ENCODE measurements at regions not wholly inside any gene's neighbourhood (a gene's known extent, or its start where the extent isn't known, plus 50 kb on each side); places are given as distances from the start of the nearest gene placed in this dataset.

DNA sequence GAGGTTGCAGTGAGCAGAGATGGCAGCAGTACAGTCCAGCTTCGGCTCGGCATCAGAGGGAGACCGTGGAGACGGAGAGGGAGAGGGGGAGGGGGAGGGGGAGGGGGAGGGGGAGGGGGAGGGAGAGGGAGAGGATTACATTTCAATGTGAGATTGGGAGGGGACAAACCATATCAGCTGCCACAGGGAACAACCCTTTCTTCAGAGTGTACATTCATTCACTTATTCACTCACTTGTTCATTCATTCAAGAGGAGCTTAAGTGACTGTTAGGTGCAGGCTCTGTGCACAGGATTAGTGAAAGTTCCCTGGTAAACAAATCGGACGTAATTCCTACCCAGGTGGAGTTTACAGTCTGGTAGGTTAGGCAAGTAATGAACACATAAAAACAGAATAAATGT, 65.6 kb upstream of the MEDAG start:
- H3K79me1 ChIP-seq (ENCODE audit: low read depth, low read length) = no peaks in the 10 kb centered on the region; the same call in 1 of the 2 replicates
- H3K36me3 ChIP-seq (ENCODE audit: control insufficient read depth in 2 of 4, insufficient read depth in 4 of 4, low read length in 3 of 4) = peaks cover 0 to 5% (median 0%) of the 10 kb centered on the region in 4 experiments; a peak in 1 of 8 replicates
- no peak overlapping the region for H4K8ac ChIP-seq (ENCODE audit: extremely low read depth, insufficient read depth, low read length)
- H2BK15ac ChIP-seq (ENCODE audit: low read length) = no peak overlapping the region
- no peak overlapping the region for H4K5ac ChIP-seq (ENCODE audit: insufficient read length, low read depth, low read length)
- peaks cover 0 to 23% of the 10 kb centered on the region in 2 experiments for H4K20me1 ChIP-seq (replicated peaks in 1 of 2; ENCODE audit: control insufficient read depth in 1 of 2, insufficient read depth in 2 of 2, low read length in 2 of 2)
- H3K4me3 ChIP-seq (ENCODE audit: extremely low read depth in 1 of 4, insufficient read depth in 2 of 4, low read depth in 3 of 4, low read length in 4 of 4) = no peak overlapping the region
- no peaks in the 10 kb centered on the region for H3K79me2 ChIP-seq (ENCODE audit: control insufficient read depth in 1 of 2, insufficient read depth in 2 of 2, low read length in 2 of 2)
- no peak overlapping the region for H3K23ac ChIP-seq (ENCODE audit: insufficient read length)
- no peak overlapping the region for H3K56ac ChIP-seq (replicated peaks; ENCODE audit: insufficient read length, low read depth, low read length)
- no peak overlapping the region for H3K9ac ChIP-seq (replicated peaks in 1 of 4; ENCODE audit: extremely low read depth in 1 of 4, low read depth in 3 of 4, low read length in 3 of 4)
- H4K91ac ChIP-seq (replicated peaks; ENCODE audit: insufficient read length, low read length) = no peak overlapping the region
- no peak for FAIRE-seq
- no peak overlapping the region for H3K18ac ChIP-seq (ENCODE audit: extremely low read depth, low read length)
- H2BK12ac ChIP-seq (ENCODE audit: low read depth, low read length) = no peak overlapping the region
- no peak overlapping the region for H3K4me2 ChIP-seq (ENCODE audit: insufficient read depth in 1 of 2, low read depth in 2 of 2, low read length in 2 of 2)
- no peak overlapping the region for H2BK20ac ChIP-seq (ENCODE audit: low read length)
- peaks cover 28% of the 10 kb centered on the region; the same call in 1 of the 2 replicates for H3K23me2 ChIP-seq (ENCODE audit: low read depth, low read length)
- no peak overlapping the region for H2BK120ac ChIP-seq (replicated peaks; ENCODE audit: low read depth, low read length)
- ChIA-PET POLR2A (ENCODE audit: partially characterized antibody) (no interaction called here), CTCF (ENCODE audit: partially characterized antibody) (no interaction called here)
- 100% methylated on average over 2 of the region's 6 CpGs; no CpG with 5 or more reads in 1 of the 2 experiments for WGBS, 2 experiments (ENCODE audit: extremely low coverage in 1 of 2, insufficient coverage in 1 of 2, insufficient read length in 1 of 2, insufficient replicate concordance in 2 of 2, low coverage in 1 of 2, low lambda C conversion rate in 2 of 2, missing lambda C conversion rate in 1 of 2)
- no peak overlapping the region for H2BK5ac ChIP-seq (ENCODE audit: low read depth, low read length)
- peaks cover 0 to 3% (median 0%) of the 10 kb centered on the region in 4 experiments; a peak in 1 of 7 replicates for H3K27me3 ChIP-seq (replicated peaks in 1 of 4; ENCODE audit: control insufficient read depth in 3 of 4, extremely low read depth in 1 of 4, insufficient read depth in 3 of 4, low read length in 3 of 4)
- no peak for DNase-seq (ENCODE audit: low read depth in 1 of 2, low spot score in 2 of 2)
- H2AFZ ChIP-seq (ENCODE audit: low read length) = no peak overlapping the region
- peaks cover 0 to 13% of the 10 kb centered on the region in 2 experiments; a peak in 1 of 4 replicates for H3K9me3 ChIP-seq (ENCODE audit: insufficient read depth in 2 of 2, low read depth in 1 of 2, low read length in 1 of 2)
- peaks cover 0 to 2% (median 0%) of the 10 kb centered on the region in 4 experiments; a peak in 1 of 7 replicates for H3K4me1 ChIP-seq (replicated peaks in 1 of 4; ENCODE audit: control insufficient read depth in 3 of 4, insufficient read depth in 4 of 4, low read length in 3 of 4)
- H3K4ac ChIP-seq (replicated peaks; ENCODE audit: insufficient read length, low read depth, low read length) = no peak overlapping the region
- H3K14ac ChIP-seq (ENCODE audit: insufficient read length) = no peak overlapping the region
- no peak overlapping the region for H3K27ac ChIP-seq (ENCODE audit: low read depth, low read length)
- no peak overlapping the region for H2AK5ac ChIP-seq (ENCODE audit: low read depth, low read length)
- TF ChIP-seq POLR2AphosphoS5 (IDR thresholded peaks at IDR 0.05; ENCODE audit: low read depth, low read length) (no peak), CTBP2 (IDR thresholded peaks at IDR 0.05; ENCODE audit: borderline replicate concordance, insufficient read depth, insufficient read length, low read length) (no peak), KDM1A (IDR thresholded peaks at IDR 0.05; ENCODE audit: borderline replicate concordance, low read length) (no peak), TBP (IDR thresholded peaks at IDR 0.05; ENCODE audit: low read depth, low read length) (no peak), BRCA1 (IDR thresholded peaks at IDR 0.05; ENCODE audit: low read depth, low read length) (no peak), CHD2 (IDR thresholded peaks at IDR 0.05; ENCODE audit: low read length) (no peak), EP300 (IDR thresholded peaks at IDR 0.05; ENCODE audit: borderline replicate concordance in 1 of 2, low read depth in 2 of 2, low read length in 2 of 2) (no peak), SAP30 (IDR thresholded peaks at IDR 0.05; ENCODE audit: insufficient read depth, insufficient replicate concordance, low read length) (no peak), MAFK (IDR thresholded peaks at IDR 0.05; ENCODE audit: low read depth, low read length) (no peak), EGR1 (IDR thresholded peaks at IDR 0.05; ENCODE audit: borderline replicate concordance, low read depth, low read length) (no peak), JUN (IDR thresholded peaks at IDR 0.05; ENCODE audit: low read depth, low read length) (no peak), SP1 (IDR thresholded peaks at IDR 0.05; ENCODE audit: low read depth, low read length) (no peak), TCF12 (IDR thresholded peaks at IDR 0.05; ENCODE audit: low read depth, low read length) (no peak), TAF7 (optimal IDR thresholded peaks at IDR 0.05; ENCODE audit: borderline replicate concordance, low read depth, low read length) (no peak), KDM4A (IDR thresholded peaks at IDR 0.05; ENCODE audit: low read depth, low read length, severe bottlenecking) (no peak)

Data from H1 (cell line).